Endothelial cell of umbilical vein (primary cell): ENCODE measurements at regions not wholly inside any gene's neighbourhood (a gene's known extent, or its start where the extent isn't known, plus 50 kb on each side); places are given as distances from the start of the nearest gene placed in this dataset.

ENCODE experiments used
- BruUV-seq: library from RNA; stranded (reverse); fragments of 400-500 nt; replicated peaks from 2 replicates; lab custom pipeline; 2021; lab: Mats Ljungman, UMichigan
- CTCF ChIA-PET: fragments of 300-600, 350-600 bp; sonication (Branson Sonifier 250); formaldehyde crosslinking; loops from one replicate; lab custom pipeline; 2021; ENCODE audit warnings: antibody characterized with exemption, inconsistent platforms; lab: Charles Lee
- POLR2A ChIA-PET: fragments of 300-600, 350-600 bp; sonication (Branson Sonifier 250); formaldehyde crosslinking; loops from one replicate; lab custom pipeline; 2021; ENCODE audit warnings: antibody characterized with exemption, inconsistent platforms; lab: Charles Lee
- DNase-seq: peaks from one replicate; pipeline ENCODE4 v3.0.0-alpha.2; 2011; ENCODE audit warnings: low read depth, low spot score
- FAIRE-seq: peaks from 2 replicates; lab custom pipeline; 2011; peaks lifted over from hg19 to GRCh38; lab: Jason Lieb, UNC
- H2AFZ ChIP-seq: 2 replicates; pipeline ENCODE4 v1.6.0; 2012; ENCODE audit warnings: low read depth, low read length, control low read depth, inconsistent platforms
- H3K27ac ChIP-seq: 2 replicates; pipeline ENCODE4 v1.5.1; 2011; ENCODE audit warnings: low read depth, mild to moderate bottlenecking, control low read depth, low read length, moderate library complexity; ENCODE audit not compliant: insufficient read depth
- H3K27me3 ChIP-seq, 2 experiments: 2 replicates each; pipeline versions ENCODE4 v1.6.0 to v1.6.1; 2011; ENCODE audit warnings: low read length in 2 of 2, mixed read lengths in 1 of 2; ENCODE audit not compliant: control insufficient read depth in 2 of 2, insufficient read depth in 2 of 2
- H3K36me3 ChIP-seq, 2 experiments: 2 replicates in 1 of 2; 3 replicates in 1 of 2; pipeline ENCODE4 v1.5.1; 2011; ENCODE audit warnings: low read length in 2 of 2, mild to moderate bottlenecking in 1 of 2, moderate library complexity in 1 of 2; ENCODE audit not compliant: control insufficient read depth in 2 of 2, insufficient read depth in 2 of 2; ENCODE audit errors: extremely low read depth in 1 of 2
- H3K4me1 ChIP-seq: 3 replicates; pipeline ENCODE4 v1.5.1; 2011; ENCODE audit warnings: mild to moderate bottlenecking, low read length; ENCODE audit not compliant: control insufficient read depth, insufficient read depth; ENCODE audit errors: extremely low read depth
- H3K4me2 ChIP-seq: 2 replicates; pipeline ENCODE4 v1.6.1; 2011; ENCODE audit warnings: low read length, control low read depth, mixed read lengths; ENCODE audit not compliant: insufficient read depth
- H3K4me3 ChIP-seq, 3 experiments: fragments of 200-600 bp in 1 of 3; sonication (generic), shearing (Covaris generic) in 1 of 3; replicated peaks in 1 of 3; 2 replicates each; pipeline ENCODE4 v1.5.1; 2011 to 2016; ENCODE audit warnings: control low read depth in 3 of 3, low read length in 3 of 3, mild to moderate bottlenecking in 2 of 3, inconsistent platforms in 1 of 3, low read depth in 1 of 3, moderate library complexity in 1 of 3; ENCODE audit not compliant: insufficient read depth in 1 of 3
- H3K79me2 ChIP-seq: 2 replicates; pipeline ENCODE4 v1.6.0; 2012; ENCODE audit warnings: low read length, inconsistent platforms; ENCODE audit not compliant: control insufficient read depth, insufficient read depth
- H3K9ac ChIP-seq: replicated peaks from 2 replicates; pipeline ENCODE3; 2011; ENCODE audit warnings: low read length, control low read depth; ENCODE audit not compliant: insufficient read depth; ENCODE audit errors: extremely low read depth
- H3K9me1 ChIP-seq: replicated peaks from 3 replicates; pipeline ENCODE4 v1.6.0; 2011; ENCODE audit warnings: mild to moderate bottlenecking, low read length; ENCODE audit not compliant: control insufficient read depth, insufficient read depth; ENCODE audit errors: extremely low read depth
- H3K9me3 ChIP-seq: replicated peaks from 2 replicates; pipeline ENCODE4 v1.5.1; 2012; ENCODE audit warnings: low read length, inconsistent platforms; ENCODE audit not compliant: control insufficient read depth, insufficient read depth
- H4K20me1 ChIP-seq: replicated peaks from 2 replicates; pipeline ENCODE3; 2011; ENCODE audit warnings: mild to moderate bottlenecking, low read length; ENCODE audit not compliant: control insufficient read depth, insufficient read depth; ENCODE audit errors: extremely low read depth
- EZH2 ChIP-seq: IDR thresholded peaks from 2 replicates; pipeline ENCODE4 v1.6.1; 2012; ENCODE audit warnings: borderline replicate concordance, low read depth, mild to moderate bottlenecking, moderate library complexity, low read length, inconsistent platforms; ENCODE audit not compliant: severe bottlenecking
- FOS ChIP-seq: IDR thresholded peaks from 2 replicates; pipeline ENCODE4 v1.6.1; 2011; ENCODE audit warnings: mild to moderate bottlenecking, low read length, moderate library complexity, borderline replicate concordance; ENCODE audit not compliant: insufficient read depth
- GATA2 ChIP-seq: IDR thresholded peaks from 2 replicates; pipeline ENCODE4 v1.7.0; 2011; ENCODE audit warnings: low read depth, mild to moderate bottlenecking, moderate library complexity, mixed read lengths, low read length; ENCODE audit not compliant: insufficient read length, insufficient read depth
- JUN ChIP-seq: IDR thresholded peaks from 2 replicates; pipeline ENCODE4 v1.6.1; 2011; ENCODE audit warnings: borderline replicate concordance, low read depth; ENCODE audit not compliant: insufficient read length, insufficient read depth
- MYC ChIP-seq: IDR thresholded peaks from one replicate; pipeline ENCODE4 v1.6.1; 2011; ENCODE audit warnings: mild to moderate bottlenecking, low read depth, low read length
- POLR2A ChIP-seq: IDR thresholded peaks from 2 replicates; pipeline ENCODE4 v1.6.1; 2012; ENCODE audit warnings: low read depth, mild to moderate bottlenecking, control low read depth, low read length
- POLR2AphosphoS5 ChIP-seq: IDR thresholded peaks from 2 replicates; pipeline ENCODE4 v1.6.1; 2012; ENCODE audit warnings: low read depth, mild to moderate bottlenecking, control low read depth, low read length, moderate library complexity; ENCODE audit not compliant: insufficient read depth
- dilution Hi-C: fragments of 300-500 bp; cut with MboI; formaldehyde crosslinking; loops from one replicate; pipeline ENCODE4 v1.15.0; 2019; ENCODE audit warnings: low sequenced_read_pairs; ENCODE audit not compliant: extremely low pct_ligation_motif_present
- intact Hi-C: fragments of 100-400 bp; cut with micrococcal nuclease; formaldehyde crosslinking; loops from one replicate; pipeline ENCODE4 v1.10.0; 2022
- TF ChIP-seq, protein P1 (sequence below): IDR thresholded peaks from 2 replicates; pipeline ENCODE4 v1.6.1; 2011; ENCODE audit not compliant: insufficient read depth, insufficient read length
- TF ChIP-seq, protein P2 (sequence below), 2 donors: IDR thresholded peaks; 1 replicate in 1 of 2; 2 replicates in 1 of 2; pipeline ENCODE4 v1.5.1; 2011; ENCODE audit warnings: low read length in 2 of 2, mild to moderate bottlenecking in 2 of 2, moderate library complexity in 2 of 2, control low read depth in 1 of 2, inconsistent platforms in 1 of 2, low read depth in 1 of 2; ENCODE audit not compliant: insufficient read depth in 1 of 2; ENCODE audit errors: extremely low read depth in 1 of 2

DNA sequence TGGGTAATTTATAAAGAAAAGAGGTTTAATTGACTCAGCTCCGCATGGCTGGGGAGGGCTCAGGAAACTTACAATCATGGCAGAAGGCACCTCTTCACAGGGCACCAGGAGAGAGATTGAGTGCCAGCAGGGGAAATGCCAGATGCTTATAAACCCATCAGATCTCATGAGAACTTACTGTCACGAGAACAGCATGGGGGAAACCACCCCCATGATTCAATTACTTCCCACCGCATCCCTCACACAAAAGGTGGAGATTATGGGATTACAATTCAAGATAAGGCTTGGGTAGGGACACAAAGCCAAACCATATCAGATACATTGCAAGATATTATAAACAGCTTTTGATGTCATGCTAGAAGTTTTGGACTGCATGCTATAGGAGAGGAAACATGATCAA, 204.3 kb downstream of the VEGFC start:
- H3K9ac ChIP-seq: no peak overlapping the region
- POLR2A ChIA-PET: no interaction called here
- peaks cover 2 to 3% of the 10 kb centered on the region in 2 experiments for H3K27me3 ChIP-seq
- no peak overlapping the region for H3K4me2 ChIP-seq
- no peaks in the 10 kb centered on the region for H3K36me3 ChIP-seq
- no peak overlapping the region for H2AFZ ChIP-seq
- no TSS peak for BruUV-seq
- H3K27ac ChIP-seq: no peak overlapping the region
- no peak for DNase-seq
- intact Hi-C loops: no loop called here
- CTCF ChIA-PET: no interaction called here
- no peaks in the 10 kb centered on the region for H3K4me1 ChIP-seq
- H4K20me1 ChIP-seq: no peaks in the 10 kb centered on the region
- FAIRE-seq: no peak
- no peaks in the 10 kb centered on the region for H3K79me2 ChIP-seq
- dilution Hi-C loops: no loop called here
- H3K9me1 ChIP-seq: no peaks in the 10 kb centered on the region
- no peaks in the 10 kb centered on the region for H3K9me3 ChIP-seq
- no peak for TF ChIP-seq POLR2AphosphoS5
- TF ChIP-seq, protein P1, sequence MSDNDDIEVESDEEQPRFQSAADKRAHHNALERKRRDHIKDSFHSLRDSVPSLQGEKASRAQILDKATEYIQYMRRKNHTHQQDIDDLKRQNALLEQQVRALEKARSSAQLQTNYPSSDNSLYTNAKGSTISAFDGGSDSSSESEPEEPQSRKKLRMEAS: no peak
- no peak overlapping the region for H3K4me3 ChIP-seq

DNA sequence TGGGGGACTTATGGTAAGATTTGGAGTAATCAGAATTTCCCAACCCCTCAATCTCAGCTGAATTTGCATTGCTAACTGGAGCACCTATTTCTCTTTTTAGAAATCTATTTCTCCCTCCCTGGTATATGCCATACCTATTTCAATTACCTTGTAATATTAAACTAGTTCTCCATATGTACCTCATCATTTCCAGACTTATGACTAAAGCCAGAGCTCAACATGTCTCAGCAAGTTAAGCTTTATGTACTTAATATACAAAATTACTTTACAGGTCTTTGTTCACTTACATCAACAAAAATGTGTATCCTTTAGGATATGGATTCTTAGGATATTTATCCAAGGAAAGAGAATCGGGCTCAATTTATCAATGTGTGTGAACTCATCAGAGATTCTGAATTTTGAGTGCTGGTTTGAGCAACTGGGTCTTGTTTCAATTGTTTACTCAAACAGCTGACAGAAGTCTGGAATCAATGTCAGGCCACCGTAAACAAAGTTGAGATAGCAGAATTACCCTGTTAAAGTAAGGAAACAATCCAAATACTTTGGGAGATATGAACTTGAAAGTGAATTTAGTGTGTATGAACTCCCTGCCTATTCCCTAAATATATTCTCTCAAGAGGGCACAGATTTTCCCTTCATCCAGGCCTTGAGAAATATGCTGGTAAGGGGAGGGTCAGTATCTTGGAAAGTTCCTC, 199.6 kb downstream of the VEGFC start:
- intact Hi-C loops: no loop called here
- Histone ChIP-seq H3K4me2 (no peak overlapping the region), H3K4me3 (no peak overlapping the region), H3K79me2 (no peaks in the 10 kb centered on the region), H3K4me1 (no peaks in the 10 kb centered on the region), H3K9me3 (no peaks in the 10 kb centered on the region), H3K36me3 (no peaks in the 10 kb centered on the region), H3K9me1 (no peaks in the 10 kb centered on the region), H3K9ac (no peak overlapping the region), H3K27me3 (peaks cover 3 to 9% of the 10 kb centered on the region in 2 experiments), H3K27ac (no peak overlapping the region), H4K20me1 (no peaks in the 10 kb centered on the region), H2AFZ (no peak overlapping the region)
- no peak for DNase-seq
- TF ChIP-seq GATA2 (no peak), POLR2A (no peak), EZH2 (no peak), POLR2AphosphoS5 (no peak), MYC (no peak), FOS (no peak), JUN (no peak)
- TF ChIP-seq, protein P1: no peak
- TF ChIP-seq, protein P2, sequence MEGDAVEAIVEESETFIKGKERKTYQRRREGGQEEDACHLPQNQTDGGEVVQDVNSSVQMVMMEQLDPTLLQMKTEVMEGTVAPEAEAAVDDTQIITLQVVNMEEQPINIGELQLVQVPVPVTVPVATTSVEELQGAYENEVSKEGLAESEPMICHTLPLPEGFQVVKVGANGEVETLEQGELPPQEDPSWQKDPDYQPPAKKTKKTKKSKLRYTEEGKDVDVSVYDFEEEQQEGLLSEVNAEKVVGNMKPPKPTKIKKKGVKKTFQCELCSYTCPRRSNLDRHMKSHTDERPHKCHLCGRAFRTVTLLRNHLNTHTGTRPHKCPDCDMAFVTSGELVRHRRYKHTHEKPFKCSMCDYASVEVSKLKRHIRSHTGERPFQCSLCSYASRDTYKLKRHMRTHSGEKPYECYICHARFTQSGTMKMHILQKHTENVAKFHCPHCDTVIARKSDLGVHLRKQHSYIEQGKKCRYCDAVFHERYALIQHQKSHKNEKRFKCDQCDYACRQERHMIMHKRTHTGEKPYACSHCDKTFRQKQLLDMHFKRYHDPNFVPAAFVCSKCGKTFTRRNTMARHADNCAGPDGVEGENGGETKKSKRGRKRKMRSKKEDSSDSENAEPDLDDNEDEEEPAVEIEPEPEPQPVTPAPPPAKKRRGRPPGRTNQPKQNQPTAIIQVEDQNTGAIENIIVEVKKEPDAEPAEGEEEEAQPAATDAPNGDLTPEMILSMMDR (IDR thresholded peaks at IDR 0.05; ENCODE audit: extremely low read depth in 1 of 2, insufficient read depth in 1 of 2, low read depth in 1 of 2, low read length in 2 of 2): no peak
- BruUV-seq: no TSS peak
- dilution Hi-C loops: no loop called here
- POLR2A ChIA-PET: no interaction called here
- CTCF ChIA-PET: no interaction called here
- no peak for FAIRE-seq
